Activated CD4-positive, CD25-positive, alpha-beta regulatory T cell treated with anti-CD3 and anti-CD28 coated beads, Interleukin-2, amount 50 U/mL, for 16 hours (primary cell): ENCODE measurements at regions not wholly inside any gene's neighbourhood (a gene's known extent, or its start where the extent isn't known, plus 50 kb on each side); places are given as distances from the start of the nearest gene placed in this dataset.

Source experiments
- DNase-seq: peaks from one replicate; pipeline ENCODE4 v3.0.0-alpha.2; 2020; ENCODE audit warnings: low read depth, low spot score

DNA sequence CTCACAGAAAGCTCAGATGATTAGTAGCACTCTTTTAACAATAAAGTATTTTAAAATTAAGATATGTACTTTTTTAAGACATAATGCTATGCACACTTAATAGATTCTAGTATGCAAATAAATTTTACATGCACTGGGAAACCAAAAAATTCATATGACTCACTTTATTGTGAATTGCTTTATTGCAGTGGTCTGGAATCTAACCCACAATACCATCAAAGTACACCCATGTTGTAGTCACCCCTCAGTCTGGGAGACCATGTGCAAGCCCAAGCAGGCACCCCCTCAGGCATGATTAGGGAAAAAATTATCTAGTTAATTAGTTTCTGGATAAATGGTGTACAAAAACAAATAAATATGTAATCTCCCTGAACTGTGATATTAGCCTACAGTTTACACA, 649.0 kb upstream of the HS6ST1 start:
- no peak for DNase-seq

DNA sequence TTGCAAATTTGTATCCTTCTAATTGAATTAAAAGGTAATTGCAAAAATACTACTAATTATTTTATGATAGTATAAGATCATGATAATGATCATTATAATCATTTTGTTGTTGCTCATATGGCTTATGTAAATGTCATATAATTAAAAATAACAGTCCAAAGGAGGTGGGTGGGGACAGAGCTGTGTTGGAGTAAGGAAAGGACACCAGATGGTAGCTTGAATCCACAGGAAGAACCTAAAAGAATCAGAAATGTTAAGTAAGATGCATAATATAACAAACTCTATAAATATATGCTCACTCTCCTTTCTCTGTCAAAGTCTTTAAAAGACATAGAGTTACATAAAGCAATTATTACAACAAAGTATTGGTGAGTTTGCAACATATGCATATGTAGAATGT, 650.7 kb upstream of the HS6ST1 start:
- DNase-seq = no peak

DNA sequence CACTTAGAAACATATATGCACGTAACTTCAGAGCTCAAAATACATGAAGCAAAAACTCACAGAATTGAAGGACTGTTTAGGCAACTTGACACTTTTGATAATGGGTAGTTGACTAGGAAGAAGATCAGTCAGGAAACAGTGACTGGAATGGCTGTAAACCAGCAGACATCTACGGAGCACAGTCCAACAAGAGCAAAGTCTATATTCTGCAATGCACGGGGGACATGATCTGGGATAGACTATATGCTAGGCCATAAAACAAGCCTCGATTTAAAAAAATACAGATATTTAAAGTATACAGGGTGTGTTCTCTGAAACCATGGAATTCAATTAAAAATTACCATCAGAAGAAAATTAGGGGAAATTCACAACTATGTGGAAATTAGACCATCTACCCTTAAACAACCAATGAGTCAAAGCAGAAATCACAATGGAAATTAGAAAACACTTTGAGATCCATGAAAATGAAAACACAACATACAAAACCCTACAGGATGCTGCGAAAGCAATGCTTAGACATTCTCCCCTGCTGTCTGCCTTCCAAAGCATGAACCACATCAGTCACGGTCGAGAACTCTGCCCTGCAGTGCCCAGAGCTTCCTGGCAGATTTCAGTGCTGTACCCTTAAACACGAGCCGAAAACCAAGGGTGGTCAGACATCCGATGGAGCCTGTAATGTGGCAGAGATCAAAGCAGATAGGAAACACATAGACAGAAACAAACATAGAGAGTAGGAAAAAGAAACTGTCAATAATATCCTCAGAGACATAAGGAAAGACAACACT, 651.9 kb upstream of the HS6ST1 start:
- DNase-seq = no peak

DNA sequence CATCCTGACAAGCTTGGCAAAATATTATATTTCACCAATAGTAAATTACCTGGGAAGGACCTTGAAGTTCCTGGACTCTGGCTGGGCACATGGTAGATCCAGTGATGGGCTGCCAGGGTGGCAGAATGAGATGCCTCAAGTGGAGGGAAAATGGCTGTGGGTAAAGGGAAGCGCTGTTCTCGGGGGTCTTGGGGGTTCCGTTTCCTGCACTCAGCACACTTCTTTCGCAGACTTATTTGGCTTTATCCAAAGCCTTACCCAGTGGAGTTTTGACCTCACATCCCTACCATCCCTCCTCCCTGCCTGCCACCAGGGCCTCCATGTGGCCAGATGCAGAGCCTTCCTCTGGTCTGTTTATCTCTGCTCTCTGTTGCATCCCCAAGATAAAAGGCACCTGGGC, 654.9 kb upstream of the HS6ST1 start:
- DNase-seq = no peak

DNA sequence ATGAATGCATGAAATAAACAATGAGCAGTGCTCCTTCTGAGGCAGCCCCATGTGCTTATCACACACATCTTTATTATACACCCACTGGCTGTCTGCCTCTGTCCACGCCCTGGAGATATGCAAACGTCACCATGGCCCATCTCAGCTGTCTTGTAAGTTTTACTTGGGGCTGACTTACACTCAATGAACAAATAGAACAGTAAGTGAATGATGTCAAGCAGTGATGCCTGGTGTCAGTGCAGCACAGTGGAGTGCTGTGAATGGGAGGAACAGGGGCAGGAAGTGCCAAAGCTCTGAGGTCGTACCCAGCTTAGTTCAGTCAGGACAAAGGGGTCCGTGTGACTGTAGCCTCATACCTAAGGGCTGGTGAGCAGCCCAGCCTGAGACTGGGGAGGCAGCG, 659.5 kb upstream of the HS6ST1 start:
- no peak for DNase-seq

DNA sequence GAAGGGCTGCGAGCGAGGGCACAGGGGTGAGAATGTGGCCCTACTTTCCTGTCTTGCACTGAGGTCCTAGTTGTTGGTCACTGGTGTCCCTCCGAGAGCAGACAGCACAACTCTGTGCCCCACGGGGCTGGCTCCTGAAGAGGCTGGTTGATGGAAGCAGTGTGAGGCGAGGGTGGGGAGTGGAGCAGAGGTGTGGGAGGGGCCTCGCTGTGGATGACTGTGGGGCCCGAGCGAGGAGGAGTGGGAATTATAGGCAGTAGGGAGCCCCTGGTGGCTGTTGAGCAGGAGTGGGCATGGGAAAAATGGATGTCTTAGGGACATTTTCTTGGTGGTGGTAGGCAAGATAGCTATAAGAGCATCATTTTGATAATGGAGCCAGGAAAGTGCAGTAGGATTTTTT, 660.5 kb upstream of the HS6ST1 start:
- DNase-seq = no peak

DNA sequence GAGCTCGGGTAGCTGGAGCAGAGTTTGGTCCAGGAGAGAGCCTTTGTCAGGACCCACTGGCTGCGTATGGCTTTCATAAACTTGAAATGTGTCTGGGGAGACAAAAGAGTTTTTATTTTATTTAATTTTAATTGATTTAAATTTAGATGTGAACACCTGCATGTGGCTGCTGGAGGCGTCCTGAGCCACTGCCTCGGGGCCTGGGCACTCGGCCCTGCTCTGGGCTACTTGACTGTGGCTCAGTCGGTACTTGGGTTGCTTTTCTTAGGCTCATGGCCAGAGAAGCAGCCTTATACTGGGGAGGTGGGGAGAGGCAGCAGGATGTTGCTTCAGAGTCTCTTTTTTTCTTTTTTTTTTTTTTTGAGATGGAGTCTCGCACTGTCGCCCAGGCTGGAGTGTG, 661.8 kb upstream of the HS6ST1 start:
- DNase-seq = no peak

DNA sequence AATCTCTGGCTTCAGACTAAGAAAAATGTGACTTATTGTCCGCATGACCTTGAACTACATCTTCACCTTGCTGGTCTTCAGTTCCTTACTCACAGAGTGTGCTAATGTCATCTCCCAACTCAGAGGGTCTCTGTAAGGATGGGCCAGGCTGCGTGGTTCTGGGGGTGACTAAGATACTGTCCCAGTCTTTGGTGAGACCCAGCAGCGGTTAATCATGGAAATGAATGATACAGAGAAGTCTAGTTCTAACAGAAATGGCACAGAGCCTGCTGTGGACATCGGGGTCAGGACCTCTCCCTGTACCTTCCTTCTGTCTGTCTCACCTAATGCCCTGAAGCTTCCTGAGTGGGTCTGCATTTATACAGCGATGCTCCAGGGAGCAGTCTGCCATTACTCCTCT, 662.7 kb upstream of the HS6ST1 start:
- no peak for DNase-seq

DNA sequence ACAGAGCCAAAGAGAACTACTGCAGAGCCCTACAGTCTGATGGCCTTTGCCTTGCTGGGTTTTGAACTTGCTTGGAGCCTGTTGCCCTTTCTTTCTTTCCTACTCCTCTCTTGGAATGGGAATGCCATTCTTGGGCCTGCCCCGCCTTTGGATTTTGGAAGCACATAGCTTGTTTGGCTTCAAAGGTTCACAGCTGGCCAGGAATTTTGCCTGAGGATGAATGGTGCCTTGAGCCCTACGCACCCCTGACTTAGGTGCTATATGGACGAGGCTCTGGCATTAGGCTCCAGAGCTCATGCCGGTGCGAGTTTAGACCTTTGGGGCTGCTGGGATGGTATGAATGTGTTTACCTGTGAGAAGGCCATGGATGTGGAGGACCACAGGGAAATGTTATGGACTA, 663.3 kb upstream of the HS6ST1 start:
- no peak for DNase-seq

DNA sequence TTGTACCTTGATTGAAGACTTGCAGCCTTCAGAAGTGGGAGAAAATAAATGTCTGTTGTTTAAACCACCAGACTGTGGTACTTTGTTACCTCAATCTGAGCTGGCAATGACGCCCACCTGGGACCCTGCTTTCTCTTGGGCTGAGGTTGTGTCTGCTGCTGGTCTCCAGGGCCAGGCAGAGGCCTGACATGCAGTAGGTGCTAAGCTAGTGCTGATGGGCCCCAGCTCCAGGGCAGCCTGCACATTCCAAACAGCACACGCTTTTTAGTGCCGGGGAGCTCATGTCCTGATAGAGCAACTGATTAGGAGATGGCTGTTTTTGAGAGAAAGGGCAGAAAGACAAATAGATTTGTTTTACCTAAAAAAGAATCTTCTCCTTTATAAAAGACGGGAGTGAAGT, 664.0 kb upstream of the HS6ST1 start:
- DNase-seq = no peak

DNA sequence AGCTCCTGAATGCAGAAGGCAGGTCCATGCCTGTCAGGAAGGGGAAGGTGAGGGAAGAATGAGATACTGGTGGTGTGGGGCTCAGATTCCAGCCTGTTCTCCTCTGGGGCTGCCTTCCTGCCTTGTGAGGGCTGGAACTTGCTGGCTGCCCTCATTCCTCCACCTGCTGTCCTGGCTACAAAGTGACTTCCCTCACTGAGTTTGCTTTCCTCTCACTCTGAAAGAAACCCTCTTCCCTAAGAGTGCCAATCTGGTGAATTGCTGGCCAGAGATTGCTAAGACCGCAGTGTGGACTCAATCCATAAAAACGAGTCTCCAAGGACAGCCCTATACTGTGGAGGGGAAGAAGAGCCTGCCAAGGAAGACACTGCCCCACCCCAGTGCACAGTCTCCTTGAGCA, 664.4 kb upstream of the HS6ST1 start:
- no peak for DNase-seq

DNA sequence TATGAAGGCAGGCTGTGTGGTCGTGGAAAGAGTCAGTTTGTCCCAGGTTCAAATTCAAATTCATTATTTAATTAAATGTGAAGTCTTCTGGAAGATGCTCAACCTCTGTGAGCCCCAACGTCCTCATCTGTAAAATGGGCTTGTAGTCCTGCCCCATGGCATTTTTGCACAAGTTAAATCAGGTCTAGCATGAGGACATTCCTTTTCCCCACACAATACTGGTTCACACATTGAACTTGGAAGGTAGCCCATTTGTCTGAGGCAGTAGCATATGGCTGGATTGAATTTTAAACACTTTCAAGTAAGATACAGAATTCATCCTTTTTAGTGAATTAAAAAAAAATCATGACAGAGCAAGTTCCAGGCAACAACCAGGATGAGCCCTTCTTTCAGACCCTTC, 665.4 kb upstream of the HS6ST1 start:
- no peak for DNase-seq

DNA sequence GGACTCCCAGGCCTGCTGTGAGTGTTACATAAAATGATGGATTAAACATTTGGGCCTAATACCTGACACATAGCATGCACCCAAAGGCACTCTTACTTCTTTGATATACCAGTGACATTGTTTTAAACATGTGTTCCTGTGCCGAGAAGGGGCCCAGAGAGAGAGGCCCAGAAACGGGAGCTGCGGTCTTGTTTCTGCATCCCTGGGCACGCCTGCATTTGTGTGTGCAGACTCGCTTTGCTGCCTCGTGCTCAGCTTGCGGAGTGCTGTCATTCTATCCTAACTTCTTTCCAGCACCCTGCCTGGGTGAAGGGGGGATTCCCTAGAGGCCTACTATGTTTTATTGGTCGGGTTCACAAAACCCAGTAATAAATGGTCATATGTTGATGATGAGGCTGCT, 666.2 kb upstream of the HS6ST1 start:
- DNase-seq = no peak

DNA sequence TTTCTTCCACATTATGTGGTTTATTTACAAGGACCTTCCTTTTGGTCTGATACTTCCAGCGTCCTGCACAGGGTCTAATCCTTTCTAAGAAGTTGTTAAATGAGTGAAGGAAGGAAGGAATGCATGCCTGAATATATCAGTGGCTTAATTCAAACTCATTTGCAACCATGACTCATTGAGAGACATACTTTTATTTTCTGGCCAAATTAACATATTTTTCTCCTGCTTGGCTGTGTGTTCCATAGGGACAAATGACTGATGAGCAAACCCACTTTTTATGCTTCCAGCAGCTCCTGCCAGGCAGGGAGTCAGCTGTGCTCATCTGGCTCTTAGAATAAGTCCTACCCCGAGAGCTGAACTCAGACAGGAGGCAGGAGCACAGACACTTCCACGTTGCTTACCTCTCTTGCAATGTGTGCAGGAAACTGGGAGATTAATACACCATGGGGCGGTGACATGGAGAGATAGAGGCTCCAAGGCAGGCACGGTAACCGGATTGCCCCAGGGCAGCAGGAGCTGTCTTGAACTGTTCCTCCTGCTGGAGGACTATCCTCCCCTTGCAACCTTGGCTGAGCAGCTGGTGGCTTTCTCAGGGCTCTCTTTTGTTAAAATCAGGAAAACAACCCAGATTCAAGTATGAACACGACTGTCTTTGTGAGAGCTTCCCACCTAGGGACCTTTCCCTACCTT, 667.5 kb upstream of the HS6ST1 start:
- no peak for DNase-seq

DNA sequence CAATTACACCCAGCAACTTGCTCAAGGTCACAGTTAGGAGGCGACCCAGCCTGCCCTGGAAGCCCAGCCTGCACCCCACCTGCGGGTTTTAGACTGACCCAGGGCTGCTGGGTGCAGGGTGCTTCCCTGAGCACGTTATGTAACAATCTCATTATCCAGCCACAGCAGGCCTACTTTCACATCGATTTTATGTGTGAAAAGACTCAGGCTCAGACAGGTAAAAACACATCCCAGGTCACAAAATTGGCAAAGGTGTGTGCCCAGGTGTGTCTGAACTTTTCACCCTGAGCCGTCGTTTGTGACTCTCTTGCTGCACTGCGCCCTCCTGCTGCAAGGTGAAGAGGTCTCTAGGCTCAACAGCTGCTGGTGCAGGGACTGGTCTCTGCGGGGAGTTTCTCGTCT, 668.2 kb upstream of the HS6ST1 start:
- no peak for DNase-seq

DNA sequence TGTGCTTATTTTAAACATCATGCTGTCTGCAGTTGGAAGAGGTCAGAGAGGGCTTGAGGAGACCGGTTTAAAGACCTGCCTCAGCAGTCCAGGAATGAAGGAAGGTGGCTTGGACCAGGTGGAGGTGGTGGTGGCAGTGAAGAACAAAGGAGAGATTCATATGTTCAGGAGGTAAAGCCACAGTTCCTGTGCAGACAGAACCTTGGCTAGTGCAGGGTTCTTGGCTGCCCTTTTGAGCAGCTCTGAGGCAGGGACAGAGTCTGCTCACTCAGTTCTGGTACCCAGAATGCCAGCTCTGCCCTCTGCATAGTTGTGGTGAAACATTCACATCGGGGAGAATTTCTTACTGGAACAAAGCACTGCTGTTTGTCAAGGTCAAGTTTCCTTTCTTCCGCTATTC, 669.7 kb upstream of the HS6ST1 start:
- no peak for DNase-seq

DNA sequence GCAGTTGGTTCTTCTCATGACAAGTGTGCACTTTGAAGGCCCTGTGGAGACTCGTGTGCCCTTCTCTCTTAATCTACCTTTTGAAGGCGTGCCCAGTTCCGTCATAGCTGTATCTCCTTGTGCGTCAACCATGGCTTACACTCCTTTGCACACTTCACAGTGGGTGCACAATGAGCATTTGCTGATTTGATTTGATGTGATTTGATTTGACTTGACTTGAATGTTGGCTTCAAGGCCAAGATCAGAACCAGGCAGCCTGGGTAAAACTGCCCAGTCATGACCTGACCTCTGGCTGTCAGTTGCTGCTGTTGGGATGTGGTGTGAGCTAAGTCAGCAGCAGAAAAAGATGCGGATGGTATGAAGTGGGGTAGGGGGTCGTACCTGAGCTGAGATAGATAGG, 670.3 kb upstream of the HS6ST1 start:
- DNase-seq = no peak

DNA sequence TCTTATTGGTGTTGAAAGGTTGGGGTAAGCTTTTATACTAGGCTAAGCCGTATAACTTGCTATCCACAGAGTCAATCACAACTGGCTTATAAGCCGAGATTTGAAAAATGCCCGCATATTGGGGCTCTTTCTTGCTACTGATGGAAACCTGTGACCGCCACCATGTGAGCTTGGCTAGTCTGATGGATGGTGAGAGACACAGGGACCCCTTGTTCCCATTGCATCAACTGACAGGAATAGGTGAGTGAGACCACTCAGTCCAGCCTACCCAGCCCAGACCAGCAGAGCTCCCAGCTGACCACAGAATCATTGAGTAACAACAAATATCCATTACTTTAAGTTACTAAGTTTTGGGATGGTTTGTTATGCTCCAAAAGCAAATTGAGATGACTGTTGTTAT, 676.4 kb upstream of the HS6ST1 start:
- DNase-seq = no peak

DNA sequence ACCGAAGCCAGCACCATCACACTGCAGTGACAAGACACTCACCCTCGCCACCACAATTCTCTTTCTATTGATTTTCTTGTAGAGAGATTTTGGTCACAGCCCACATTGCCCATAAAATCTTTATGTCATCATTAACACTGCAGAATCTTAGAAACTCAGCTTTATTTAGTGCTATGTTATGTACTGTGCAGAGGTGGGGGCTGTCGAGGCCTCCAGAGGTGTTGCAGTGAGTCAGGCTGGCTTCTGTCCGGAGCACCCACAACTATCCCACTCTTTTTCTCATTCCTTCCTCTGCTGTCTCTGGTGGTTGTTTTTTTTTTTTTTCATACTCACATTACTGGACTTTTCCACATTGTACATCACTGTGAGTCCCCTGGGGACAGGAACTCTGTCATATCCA, 677.4 kb upstream of the HS6ST1 start:
- no peak for DNase-seq

DNA sequence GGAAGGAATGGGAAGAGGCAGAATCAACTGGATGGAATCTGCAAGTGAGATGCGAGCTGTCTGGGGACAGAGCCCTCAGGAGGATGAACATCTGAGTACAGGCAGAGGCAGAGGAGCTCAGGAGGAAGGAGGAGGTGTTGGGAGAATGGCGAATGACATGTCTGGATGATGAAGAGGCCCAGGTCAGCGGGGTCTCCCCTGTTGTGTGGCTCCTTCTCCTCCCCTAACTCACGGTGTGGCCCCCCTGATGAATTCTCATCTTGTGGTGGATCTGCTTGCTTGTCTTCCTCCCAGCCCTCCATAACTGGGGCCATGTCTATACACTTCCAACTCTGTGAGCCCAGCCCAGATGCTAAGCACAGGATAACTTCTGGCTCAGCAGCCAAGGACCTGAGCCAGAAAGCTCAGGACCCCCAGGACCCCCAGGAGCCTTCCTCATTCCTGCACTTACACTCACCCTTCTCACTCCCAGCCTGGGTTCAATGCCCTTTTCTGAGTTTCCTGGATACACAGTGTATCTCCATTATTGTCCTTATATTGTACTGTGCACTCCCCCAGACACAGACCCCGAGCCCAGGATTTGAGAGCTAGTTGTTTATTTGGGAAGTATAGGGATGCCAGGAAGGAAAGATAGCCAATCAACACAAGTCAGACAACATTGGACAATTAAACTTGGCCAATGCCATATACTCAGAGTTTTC, 678.6 kb upstream of the HS6ST1 start:
- no peak for DNase-seq

DNA sequence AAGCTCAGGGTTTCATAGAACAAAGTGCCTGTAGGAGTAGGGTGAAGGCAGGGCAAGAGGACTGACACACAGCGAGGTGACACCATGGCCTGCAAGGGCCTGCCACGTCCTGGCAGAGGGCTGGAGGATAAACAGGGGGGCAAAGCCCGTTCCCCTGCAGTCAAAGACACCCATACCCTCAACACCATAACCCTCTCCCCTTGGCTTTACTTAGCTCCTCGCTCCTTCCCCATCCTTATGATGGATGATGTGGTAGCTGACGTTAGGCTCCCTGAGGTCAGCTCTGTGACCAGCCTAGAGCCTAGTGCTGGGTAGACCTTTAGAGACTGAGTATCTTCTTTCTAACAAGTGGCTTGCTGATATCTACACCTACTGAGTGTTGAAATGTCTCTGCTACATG, 683.3 kb upstream of the HS6ST1 start:
- no peak for DNase-seq

DNA sequence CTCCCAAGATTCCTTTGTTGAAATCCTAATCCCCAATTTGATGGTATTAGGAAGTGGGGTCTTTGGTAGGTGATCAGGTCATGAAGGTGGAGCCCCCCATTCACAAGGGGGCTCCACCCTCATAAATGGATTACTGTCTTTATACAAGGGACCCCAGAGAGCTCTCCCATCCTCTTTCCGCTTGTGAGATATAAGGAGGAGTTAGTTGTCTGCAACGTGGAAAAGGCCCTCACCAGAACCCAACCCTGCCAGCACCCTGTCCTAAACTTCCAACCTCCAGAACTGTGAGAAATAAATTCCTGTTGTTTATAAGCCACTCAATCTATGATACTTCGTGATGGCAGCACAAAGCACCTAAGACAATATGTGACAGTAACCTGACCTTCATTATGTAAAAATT, 684.1 kb upstream of the HS6ST1 start:
- DNase-seq = no peak

DNA sequence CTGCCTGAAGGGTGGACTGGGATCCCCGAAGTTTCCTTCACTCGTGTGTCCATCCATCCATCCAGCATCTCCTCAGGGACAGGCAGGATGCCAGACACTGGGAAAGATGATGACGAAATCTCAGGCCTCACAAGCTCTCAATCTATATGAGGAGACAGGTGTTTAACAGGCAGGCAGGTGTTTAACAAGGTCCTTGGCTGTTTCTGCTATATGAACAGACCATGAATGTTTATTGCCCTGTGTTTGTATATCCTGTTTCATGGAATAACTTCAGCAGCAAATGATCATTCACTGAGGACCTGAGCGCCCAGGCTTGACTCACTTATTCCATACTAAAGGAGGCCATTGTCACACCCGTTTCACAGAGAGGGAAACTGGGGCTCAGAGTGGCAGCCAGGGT, 685.8 kb upstream of the HS6ST1 start:
- no peak for DNase-seq
